ENCODE measurements at regions not wholly inside any gene's neighbourhood (a gene's known extent, or its start where the extent isn't known, plus 50 kb on each side); places are given as distances from the start of the nearest gene placed in this dataset.
"Not testable (repeated sequence)": the region's sequence is repeated elsewhere in the genome, so short reads cannot be mapped to it uniquely, and the experiment has no call there.

DNA sequence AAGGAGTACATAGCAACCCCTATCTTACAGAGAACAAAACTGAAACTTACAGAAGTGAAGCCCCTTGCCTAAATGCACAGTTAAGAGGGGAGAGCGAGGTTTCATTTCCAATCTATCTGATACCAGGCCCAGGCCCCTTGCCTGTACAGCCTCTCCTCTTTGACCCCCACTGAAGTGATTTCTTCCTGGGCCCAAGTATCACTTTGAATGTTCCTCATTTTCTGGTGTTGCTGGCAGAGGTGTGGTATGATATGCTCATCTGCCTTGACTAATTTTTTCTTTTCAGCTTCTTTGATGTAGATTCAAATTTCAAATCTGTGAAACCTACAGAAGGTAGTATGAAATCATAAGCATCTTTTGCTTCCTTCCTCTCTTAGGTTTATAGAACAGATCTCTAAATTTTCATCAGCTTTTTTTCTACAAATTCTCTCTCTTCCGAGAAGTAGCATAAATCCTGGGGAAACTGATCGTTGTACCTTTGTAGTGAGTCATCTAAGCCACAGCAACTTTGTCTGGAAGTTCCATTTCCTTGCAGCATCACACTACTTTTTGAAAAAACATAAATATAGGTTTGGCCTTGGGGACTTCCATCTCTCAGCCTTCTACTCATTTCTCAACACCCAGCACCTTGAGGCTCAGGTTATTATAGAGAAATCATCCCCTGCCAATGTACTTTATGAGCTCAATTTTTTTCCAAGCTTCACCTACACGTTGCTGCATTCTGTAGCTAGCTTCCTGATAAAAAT, 402.4 kb upstream of the PTGER4 start:
- no peak for DNase-seq (ENCODE audit: low read depth)

DNA sequence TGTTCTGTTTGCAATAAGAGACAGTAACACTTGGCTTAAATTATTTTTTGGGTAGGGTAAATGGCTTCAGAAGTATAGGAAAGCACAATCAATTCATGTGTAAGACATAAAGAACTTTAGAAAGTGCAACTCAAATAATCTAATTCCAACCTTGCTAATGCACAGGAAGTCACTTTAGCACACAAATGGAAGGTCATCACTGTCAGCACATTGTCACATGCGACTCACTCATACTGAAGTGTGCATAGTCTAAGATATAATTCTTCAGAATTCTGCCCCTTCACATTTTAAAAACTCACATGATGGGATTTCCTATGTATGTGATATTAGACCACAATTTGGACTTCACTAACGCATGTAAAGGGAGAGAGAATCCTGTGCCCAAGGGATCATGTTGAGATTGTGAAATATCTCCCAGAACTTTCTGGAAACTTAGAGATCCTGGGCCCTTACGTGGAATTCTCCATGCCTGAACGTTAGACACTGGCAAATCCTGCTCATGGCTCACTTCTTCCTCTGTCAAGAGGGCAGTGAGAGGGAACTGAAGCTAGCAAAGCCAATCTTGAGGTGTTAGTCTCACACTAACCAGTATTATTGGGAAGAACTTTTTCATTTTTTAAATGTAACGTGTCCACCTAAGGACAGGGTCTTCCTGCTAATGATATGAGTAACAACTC, 403.2 kb upstream of the PTGER4 start:
- no peak for DNase-seq (ENCODE audit: low read depth)

DNA sequence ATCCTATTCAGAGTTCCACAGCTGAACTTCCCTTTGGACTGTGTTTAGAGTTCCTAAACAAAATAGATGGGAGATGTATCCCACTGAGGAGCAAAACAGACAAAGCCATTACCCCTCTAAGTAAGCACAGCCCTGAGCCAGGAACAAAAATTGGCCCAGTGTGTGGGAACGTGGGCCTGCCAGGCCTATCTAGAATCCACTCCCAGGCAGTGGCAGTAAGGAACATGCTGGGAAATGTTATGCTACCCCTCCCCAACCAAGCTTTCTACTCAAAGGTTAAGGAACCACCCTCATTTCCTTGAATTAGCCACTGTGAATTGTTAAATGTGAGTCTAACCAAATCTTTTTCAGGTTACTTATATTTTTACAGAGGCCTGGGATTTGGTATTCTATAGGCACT, 405.1 kb upstream of the PTGER4 start:
- DNase-seq (ENCODE audit: low read depth), result no peak

DNA sequence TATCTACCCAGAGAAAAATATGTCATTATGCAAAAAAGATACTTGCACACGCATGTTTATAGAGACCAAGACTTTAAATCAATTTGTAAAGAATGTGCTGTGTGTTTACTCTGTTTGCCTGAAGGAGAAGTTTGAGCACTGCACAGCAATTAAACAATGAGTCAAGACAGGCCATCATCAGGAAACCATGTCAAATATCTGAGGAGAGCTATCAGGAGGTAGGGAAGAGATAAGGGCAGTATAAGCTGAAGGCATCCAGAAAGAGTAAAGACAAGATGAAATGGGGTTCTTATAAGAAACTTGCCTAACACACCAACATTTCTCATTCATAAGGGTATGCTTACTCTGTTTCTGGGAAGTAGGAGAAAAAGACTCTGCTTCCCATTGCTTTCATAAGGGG, 405.8 kb upstream of the PTGER4 start:
- DNase-seq (ENCODE audit: low read depth), result no peak

DNA sequence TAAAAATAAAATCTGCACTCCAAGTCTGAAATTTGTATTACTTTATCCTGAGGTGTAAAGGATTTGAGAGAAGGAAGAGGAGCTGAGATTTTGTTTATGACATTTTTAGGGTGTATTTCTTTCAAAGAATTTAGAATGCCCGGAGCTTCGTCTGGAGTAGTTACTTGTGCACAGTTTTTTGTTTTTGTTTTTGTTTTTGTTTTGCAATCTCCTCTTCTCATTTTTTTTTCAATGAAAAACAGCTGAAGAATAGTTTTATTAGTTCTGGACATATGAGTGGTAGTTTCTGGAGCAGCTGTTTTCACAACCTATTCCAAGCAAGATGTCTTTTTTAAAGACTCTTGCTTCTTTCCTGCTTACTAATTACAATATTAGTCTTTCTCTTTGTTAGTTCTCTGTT, 408.2 kb upstream of the PTGER4 start:
- no peak for DNase-seq (ENCODE audit: low read depth)

DNA sequence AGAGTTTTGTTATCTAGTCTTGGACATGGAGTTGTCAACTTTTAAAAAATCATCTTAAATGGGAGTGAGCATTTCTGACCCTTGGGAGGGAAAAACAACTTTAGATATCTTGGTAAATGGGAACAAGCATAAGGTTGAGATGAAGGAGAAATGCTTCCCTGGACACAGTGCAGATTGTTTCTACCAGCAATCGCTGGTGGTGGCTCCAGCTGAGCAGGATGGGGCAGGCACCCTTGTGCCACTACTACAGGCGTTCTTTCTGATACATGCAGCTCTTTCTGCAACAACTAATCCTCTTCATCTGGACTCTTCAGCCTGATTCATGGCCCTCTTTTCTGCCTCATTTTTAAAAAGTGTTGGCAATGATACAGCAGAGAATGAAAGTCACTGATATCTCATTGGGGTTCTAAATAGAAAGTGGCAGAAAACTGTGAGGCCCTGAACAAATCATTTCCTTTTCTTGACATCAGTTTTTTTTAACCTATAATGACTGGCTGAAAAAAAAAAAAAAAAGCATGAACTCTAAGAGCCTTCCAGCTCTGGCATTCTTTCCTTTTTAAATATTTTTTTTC, 409.4 kb upstream of the PTGER4 start:
- no peak for DNase-seq (ENCODE audit: low read depth)

DNA sequence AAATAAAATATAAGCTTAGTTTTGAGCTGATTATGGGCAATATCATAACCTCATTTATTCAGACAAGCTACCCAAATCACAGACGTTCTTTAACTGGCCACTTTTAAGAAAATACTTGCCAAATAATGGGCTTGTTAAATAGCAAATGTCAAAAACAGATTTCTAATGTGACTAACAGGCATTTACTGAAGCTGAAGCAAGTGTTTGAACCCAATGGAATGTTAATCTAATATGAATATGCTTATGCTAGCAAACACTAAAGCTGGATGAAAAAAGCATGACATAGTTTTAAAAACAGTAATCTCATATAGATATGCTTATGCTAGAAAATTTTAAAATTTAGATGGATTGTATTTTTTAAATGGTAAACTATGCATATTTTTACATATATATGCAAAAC, 411.6 kb upstream of the PTGER4 start:
- DNase-seq (ENCODE audit: low read depth), result no peak

DNA sequence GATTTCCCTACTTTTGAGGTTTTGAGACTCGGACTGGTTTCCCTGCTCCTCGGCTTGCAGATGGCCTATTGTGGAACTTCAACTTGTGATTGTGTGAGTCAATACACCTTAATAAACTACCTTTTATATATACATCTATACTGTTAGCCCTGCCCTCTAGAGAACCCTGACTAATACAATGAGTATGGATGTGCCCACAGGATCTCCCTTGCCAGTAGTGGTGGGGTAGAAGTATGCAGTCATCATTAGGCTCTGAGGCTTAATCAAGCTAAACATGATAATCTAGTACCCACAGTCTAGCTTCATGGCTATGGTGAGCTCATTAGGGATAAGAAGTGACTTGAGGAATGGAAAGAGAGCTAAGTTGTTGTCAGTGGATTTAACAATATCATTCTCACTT, 412.8 kb upstream of the PTGER4 start:
- no peak for DNase-seq (ENCODE audit: low read depth)

DNA sequence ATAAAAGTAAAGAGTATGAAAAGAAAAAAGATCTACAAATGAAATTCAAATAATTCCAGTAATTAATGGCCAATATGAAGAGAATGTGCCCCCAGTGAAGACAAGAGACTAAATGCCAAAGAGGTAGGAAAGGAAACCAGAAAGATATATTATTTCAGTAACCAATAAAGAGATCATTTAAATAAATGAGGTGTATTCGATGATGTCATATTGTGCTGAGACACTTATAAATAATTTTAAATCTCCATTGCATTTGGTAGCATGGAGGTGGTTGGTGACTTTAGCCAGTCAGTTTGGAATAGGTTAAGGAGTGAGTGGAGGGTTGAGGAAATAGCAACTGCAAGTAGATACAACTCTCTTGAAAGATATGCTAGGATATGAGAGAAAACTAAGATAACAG, 417.7 kb upstream of the PTGER4 start:
- DNase-seq (ENCODE audit: low read depth), result no peak

DNA sequence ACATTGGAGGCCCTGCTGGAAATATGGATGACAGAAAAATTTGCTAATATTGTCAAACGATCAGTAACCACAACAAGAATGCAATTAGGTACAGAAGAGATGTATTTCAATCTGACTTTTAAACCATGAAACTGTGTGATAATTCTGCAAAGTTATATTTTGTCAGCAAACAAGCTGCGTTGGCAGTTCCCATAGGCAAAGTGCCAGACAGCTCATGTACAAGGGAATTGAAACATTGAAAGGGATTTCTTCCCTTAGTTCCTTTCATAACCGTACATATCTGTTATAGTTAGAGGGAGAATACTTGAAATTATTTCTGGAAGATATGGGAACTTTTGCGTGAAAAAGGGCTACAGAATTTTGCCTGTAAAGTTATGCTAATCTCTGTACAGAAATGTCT, 419.4 kb upstream of the PTGER4 start:
- DNase-seq (ENCODE audit: low read depth), result no peak

DNA sequence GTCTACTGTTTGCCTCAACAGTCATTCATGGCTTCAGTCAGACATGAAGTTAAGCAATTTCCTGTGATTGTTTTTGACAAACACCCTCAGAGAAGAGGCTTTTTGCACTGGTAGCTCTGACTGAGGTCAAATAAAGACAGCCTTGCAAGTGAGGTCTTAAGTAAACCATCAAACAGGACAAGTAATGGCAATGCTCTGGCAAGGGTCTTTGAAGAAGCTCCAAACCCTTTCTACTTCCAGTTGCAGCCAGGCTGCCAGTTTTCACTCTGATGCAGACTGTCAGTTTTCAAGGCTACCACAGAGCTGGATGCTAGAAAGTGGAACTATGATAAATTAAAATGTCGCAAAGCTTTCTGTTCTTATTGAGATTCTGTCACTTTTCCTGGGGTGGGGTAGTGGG, 421.5 kb upstream of the PTGER4 start:
- no peak for DNase-seq (ENCODE audit: low read depth)

DNA sequence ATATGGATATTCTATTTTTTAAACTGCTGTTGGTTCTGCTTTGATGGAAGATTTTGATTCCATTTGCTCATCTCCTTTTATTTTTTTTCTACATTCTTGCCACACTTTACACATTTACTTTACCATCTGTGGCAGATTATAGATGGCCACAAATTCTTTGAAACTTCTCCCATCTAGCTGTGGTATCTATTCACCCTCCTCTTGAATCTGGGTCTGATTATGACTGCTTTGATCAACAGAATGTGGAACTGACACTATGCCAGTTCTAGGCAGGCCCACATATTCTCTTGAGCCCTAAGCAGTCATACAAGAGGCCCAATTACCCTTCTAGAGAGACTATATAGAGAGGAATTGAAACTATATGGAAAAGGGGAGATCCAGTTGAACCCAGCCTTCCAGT, 439.0 kb upstream of the PTGER4 start:
- DNase-seq (ENCODE audit: low read depth), result no peak

DNA sequence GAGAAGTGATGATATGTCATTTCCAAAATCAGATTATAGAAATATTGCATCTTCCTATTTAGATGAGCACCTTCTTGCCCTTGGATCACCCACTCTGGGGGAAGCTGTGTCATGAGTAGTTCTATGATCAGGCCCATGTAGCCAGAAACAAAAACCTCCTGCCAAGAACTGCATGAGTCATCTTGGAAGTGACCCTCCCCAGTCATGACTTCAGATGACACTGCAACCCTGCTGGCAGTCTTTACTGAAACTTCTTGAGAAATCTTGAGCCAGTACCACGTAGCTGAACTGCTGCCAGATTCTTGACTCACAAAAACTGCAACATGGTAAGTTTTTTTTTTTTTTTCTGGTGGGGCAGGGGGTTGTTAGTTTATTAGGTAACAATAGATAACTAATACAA, 439.6 kb upstream of the PTGER4 start:
- no peak for DNase-seq (ENCODE audit: low read depth)

DNA sequence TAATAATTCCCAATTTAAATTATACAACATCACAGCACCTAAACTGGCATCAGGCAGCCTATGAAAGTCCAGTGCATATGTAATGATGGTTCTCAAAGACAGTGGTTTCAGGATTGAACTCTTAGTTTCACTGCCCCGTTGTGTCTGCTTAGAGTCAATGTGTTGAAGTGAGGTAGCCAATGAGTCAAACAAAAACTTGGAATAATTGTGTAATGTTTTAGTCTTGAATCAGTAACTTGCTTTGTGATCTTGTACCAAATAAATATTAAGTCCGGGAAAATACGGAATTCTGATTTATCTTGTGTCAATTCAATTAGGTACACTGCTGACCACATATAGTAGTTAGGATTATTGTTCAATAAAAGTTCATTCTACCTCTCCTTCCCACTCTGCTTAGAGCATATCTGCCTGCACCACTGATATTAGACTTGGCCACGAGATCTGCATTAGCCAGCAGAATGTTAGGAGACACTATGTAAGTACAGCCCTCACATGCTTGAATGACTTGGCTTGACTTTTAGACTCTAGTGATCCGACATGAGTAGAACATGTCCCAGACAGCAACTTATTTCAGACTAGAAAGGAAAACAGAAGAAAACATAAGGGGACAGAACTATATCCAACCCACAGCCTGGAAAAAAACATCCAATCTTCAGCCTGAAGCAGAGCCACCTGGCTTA, 441.5 kb upstream of the PTGER4 start:
- no peak for DNase-seq (ENCODE audit: low read depth)

DNA sequence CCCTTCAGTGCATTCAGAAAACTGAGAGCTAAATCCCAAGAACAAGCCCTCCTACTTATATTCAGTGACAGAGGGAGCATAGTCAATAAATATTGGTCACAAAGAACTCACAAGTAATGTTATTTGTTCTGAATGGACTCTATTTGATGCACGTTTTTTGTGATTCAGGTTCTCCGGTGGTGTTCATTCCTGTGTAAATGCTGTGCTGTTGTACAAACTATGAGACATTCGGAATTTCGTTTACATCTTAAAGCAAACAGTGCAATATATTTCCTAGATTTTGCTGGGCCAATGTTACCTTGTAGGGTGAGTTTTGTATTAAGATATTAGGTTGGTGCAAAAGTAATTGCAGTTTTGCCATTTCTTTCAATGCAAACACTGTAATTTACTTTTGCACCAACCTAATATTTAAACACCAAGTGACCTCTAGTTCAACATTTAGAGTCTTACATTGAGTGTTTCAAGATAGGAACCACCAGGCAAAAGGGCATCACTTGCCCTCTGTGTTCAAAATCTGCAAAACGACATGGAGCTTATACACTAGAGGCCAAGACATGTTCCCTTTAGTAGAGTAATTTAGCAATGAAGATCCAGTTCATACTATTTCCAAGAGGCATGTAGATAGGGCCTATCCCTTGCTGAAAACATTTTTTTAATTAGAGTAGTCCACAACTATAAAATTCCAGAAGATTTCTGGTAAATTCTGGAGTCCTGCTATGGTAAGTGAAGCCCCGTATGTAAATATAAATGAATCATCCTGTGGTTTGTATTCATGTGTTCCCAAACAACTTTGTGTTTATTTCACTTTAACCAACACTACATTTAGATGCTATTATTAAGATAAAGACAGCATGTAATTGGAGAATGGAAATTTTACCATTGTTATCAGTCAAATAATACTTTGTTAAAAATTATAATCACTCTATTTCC, 444.0 kb upstream of the PTGER4 start:
- no peak for DNase-seq (ENCODE audit: low read depth)

DNA sequence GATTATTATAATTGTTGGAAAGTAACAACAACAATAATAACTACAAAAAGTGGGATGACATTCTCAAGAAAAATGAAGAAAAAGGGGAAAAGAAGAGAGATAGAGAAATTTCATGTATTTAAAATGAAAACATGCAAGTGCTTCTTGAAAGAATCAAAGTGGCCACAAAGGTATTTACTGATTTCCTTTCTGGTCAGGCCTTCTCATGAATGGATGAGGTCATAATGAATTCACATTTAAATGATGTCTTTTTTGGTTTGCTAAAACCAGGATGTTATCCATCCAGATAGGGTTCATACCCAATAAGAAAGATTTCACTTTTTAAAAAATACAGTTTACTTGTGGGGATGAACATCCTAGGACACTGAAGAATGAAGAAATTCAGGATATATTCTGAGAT, 446.4 kb upstream of the PTGER4 start:
- DNase-seq (ENCODE audit: low read depth), result no peak

DNA sequence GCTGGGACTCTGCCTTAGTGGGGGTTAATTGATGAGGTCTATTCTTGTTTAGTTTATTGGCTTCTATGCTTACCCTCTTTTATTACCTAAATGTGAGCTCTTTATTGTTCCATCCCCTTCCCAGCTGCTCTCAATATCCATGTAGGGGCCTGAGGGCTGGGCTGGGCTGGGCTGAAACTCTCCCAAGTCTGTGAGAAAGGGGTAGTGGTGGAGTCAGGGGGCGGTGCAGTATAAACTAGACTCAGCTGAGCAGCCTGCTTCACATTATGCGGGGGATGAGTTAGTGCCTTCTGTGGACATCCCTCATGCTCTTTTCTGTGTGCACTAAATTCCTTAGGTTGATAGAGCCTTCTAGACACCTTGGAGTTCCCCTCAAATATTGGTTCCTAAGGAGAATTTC, 451.8 kb upstream of the PTGER4 start:
- no peak for DNase-seq (ENCODE audit: low read depth)

DNA sequence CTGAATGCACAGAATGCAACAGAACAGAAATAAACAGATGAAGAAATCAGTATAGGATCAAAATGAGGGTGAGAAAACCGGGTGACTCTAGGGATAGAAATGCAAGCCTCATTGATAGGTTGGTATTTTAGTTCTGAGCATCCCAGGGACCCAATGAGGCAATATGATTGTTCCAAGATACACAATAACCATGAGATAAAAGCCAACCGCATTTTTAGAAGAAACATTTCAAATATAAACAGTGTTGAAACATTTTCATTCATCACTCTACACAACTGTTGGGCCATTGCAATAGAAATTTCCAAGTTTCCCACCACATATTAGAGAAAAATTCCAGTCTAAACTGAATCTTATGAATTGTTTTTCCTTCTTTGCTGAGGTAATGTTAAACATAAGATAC, 452.3 kb upstream of the PTGER4 start:
- no peak for DNase-seq (ENCODE audit: low read depth)

DNA sequence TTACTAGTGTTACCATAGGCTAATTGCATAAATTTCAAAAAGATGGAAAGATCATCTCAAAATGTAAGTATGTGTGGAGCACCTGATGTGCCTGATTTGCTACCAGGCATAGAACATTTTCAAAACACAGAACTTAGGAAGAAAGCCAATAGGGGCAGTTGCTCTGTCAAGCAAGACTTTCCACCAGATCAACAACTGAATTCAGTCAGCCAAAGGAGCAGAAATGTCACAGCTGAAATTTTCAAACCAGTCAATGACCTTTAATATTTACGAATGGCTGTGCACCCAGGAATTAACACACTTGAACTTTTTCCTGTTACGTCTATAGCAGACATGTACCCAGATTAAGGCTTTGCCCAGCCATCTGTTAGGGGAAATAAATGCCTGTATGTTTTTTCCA, 452.8 kb upstream of the PTGER4 start:
- DNase-seq (ENCODE audit: low read depth), result no peak

DNA sequence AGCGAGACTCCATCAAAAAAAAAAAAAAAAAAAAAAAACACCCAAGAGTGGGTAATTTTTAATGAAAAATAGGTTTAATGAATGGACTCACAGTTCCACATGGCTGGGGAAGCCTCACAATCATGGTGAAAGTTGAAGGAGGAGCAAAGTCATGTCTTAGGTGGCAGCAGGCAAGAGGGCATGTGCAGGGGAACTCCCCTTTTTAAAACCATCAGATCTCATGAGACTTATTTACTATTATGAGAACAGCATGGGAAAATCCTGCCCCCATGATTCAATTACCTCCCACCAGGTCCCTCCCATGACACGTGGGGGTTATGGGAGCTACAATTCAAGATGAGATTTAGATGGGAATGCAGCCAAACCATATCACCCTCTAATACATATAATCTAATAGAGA, 454.6 kb upstream of the PTGER4 start:
- not testable (repeated sequence) for DNase-seq (ENCODE audit: low read depth)

DNA sequence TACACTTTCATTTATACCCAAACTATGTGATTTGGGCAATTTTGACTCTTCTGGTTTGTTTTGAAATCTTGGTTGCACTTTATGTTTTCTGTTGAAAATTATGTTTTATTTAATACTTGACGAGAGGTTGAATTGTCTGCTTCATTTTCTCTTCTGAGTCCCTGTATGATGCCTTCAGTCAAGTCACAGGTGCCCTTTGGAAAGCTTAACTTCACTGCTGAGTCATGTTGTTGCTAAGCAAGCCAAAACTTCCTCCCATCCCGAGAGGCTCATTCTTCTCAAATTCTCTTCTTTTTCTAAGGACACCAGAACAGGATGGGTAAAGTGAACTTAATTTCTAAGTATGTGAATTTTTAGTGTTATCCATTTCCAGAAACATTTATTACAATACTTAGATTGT, 455.3 kb upstream of the PTGER4 start:
- DNase-seq (ENCODE audit: low read depth), result no peak

DNA sequence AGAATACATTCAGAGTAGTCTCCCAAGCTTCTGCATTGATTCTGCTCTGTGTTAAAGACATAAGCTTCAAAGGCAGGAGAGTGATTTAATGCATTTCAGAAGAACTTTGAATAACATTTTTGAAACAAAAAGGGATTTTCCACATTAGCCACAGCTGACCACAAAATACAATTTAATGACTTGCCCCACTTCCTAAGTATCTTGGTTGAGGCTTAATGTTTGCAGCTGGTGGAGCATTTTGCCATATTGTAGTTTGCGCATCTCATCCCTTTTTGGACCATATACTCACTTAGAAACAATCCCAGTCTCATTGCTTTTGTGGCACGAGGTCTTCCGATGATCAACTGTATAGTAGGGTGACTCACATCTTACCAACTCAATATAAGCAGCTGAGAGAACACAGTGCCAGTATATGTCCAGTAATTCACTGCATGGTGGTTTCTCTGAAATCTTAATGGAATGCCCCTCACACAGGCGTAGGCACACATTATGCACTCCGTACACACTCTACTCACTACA, 455.8 kb upstream of the PTGER4 start:
- no peak for DNase-seq (ENCODE audit: low read depth)

All from stimulated activated CD8-positive, alpha-beta memory T cell treated with anti-CD3 and anti-CD28 coated beads, Interleukin-15, amount 100 ng/mL, for 1 hour (primary cell).